NCI-H510A (cell line): ENCODE measurements at regions not wholly inside any gene's neighbourhood (a gene's known extent, or its start where the extent isn't known, plus 50 kb on each side); places are given as distances from the start of the nearest gene placed in this dataset.
"Not testable (repeated sequence)": the region's sequence is repeated elsewhere in the genome, so short reads cannot be mapped to it uniquely, and the experiment has no call there.

Source experiments
- DNase-seq: peaks from one replicate; lab custom pipeline; 2025; lab: John Stamatoyannopoulos, UW

GRCh38 chr1:188611432-188611831, 1782.7 kb downstream of the PLA2G4A start:
- DNase-seq: no peak

- no peak for DNase-seq
Observed at GRCh38 chr1:188615321-188615720, 1786.6 kb downstream of the PLA2G4A start.

GRCh38 chr1:188620236-188620635, 1791.5 kb downstream of the PLA2G4A start:
- DNase-seq: no peak

- no peak for DNase-seq
Observed at GRCh38 chr1:188641566-188642211, 1812.9 kb downstream of the PLA2G4A start.

- peak; percentile 40 for DNase-seq
Observed at GRCh38 chr1:188642704-188643103, 1814.0 kb downstream of the PLA2G4A start.

GRCh38 chr1:188652678-188653077, 1823.9 kb downstream of the PLA2G4A start:
- no peak for DNase-seq

- DNase-seq: not testable (repeated sequence)
Observed at GRCh38 chr1:188655966-188656365, 1821.7 kb downstream of the BRINP3 start.

- DNase-seq: no peak
Observed at GRCh38 chr1:188660572-188660971, 1817.1 kb downstream of the BRINP3 start.

GRCh38 chr1:188665477-188665876, 1812.2 kb downstream of the BRINP3 start:
- DNase-seq: no peak

GRCh38 chr1:188668083-188668482, 1809.6 kb downstream of the BRINP3 start:
- no peak for DNase-seq

GRCh38 chr1:188669728-188670382, 1807.8 kb downstream of the BRINP3 start:
- no peak for DNase-seq

GRCh38 chr1:188670837-188671236, 1806.8 kb downstream of the BRINP3 start:
- no peak for DNase-seq

GRCh38 chr1:188672153-188672552, 1805.5 kb downstream of the BRINP3 start:
- no peak for DNase-seq

- peak; percentile 13 for DNase-seq
Observed at GRCh38 chr1:188689542-188689941, 1788.1 kb downstream of the BRINP3 start.

GRCh38 chr1:188700116-188700515, 1777.5 kb downstream of the BRINP3 start:
- DNase-seq: no peak

- no peak for DNase-seq
Observed at GRCh38 chr1:188706742-188707141, 1770.9 kb downstream of the BRINP3 start.

- DNase-seq: no peak
Observed at GRCh38 chr1:188708795-188709535, 1768.7 kb downstream of the BRINP3 start.

GRCh38 chr1:188715566-188715965, 1762.1 kb downstream of the BRINP3 start:
- no peak for DNase-seq

GRCh38 chr1:188719735-188720134, 1757.9 kb downstream of the BRINP3 start:
- DNase-seq: no peak

- no peak for DNase-seq
Observed at GRCh38 chr1:188723332-188724020, 1754.2 kb downstream of the BRINP3 start.

- no peak for DNase-seq
Observed at GRCh38 chr1:188729039-188729438, 1748.6 kb downstream of the BRINP3 start.

- DNase-seq: no peak
Observed at GRCh38 chr1:188735567-188735966, 1742.1 kb downstream of the BRINP3 start.
